ENCODE measurements at regions not wholly inside any gene's neighbourhood (a gene's known extent, or its start where the extent isn't known, plus 50 kb on each side); places are given as distances from the start of the nearest gene placed in this dataset.

GRCh38 chr14:65975865-65976264 lies 510.3 kb upstream of the CCDC196 start:
- no peak for TF ChIP-seq CTCF (IDR thresholded peaks at IDR 0.05)
- no peak for TF ChIP-seq POLR2AphosphoS5 (IDR thresholded peaks at IDR 0.05)
